ENCODE measurements at regions not wholly inside any gene's neighbourhood (a gene's known extent, or its start where the extent isn't known, plus 50 kb on each side); places are given as distances from the start of the nearest gene placed in this dataset.

- no peak for ATAC-seq
- no peaks in the 10 kb centered on the region for H3K36me3 Mint-ChIP-seq
- peaks cover 0 to 12% (median 7%) of the 10 kb centered on the region in 5 donors for H3K27me3 Mint-ChIP-seq
- no peaks in the 10 kb centered on the region for H3K9me3 Mint-ChIP-seq
- H3K27ac ChIP-seq (ENCODE audit: low read depth, low read length) = no peak overlapping the region
- ChIA-PET POLR2A (no interaction called here), CTCF (no interaction called here)
- no peak overlapping the region for H3K4me3 Mint-ChIP-seq
- intact Hi-C loops (cut with micrococcal nuclease) = no loop called here
- H3K9me3 ChIP-seq (ENCODE audit: control insufficient read depth in 2 of 3, low read length in 3 of 3) = no peaks in the 10 kb centered on the region
- H3K4me1 Mint-ChIP-seq = peaks cover 0 to 4% (median 0%) of the 10 kb centered on the region in 7 donors
- H3K27me3 ChIP-seq (ENCODE audit: control insufficient read depth in 2 of 2, insufficient read depth in 2 of 2, low read length in 2 of 2) = no peaks in the 10 kb centered on the region
- no peaks in the 10 kb centered on the region for H3K4me1 ChIP-seq (ENCODE audit: control insufficient read depth in 2 of 2, insufficient read depth in 2 of 2, low read length in 2 of 2)
- no peak for DNase-seq
- no peak overlapping the region for H3K27ac Mint-ChIP-seq
- no peak overlapping the region for H3K4me3 ChIP-seq (ENCODE audit: low read length)
- no peaks in the 10 kb centered on the region for H3K36me3 ChIP-seq (ENCODE audit: control insufficient read depth in 2 of 3, insufficient read depth in 3 of 3, low read length in 3 of 3)
Measured at GRCh38 chr1:98073823-98074222, 153.0 kb upstream of the DPYD start.

- Mint-ChIP-seq H3K4me1 (peaks cover 0 to 4% (median 0%) of the 10 kb centered on the region in 7 donors), H3K36me3 (no peaks in the 10 kb centered on the region), H3K27ac (no peak overlapping the region), H3K4me3 (no peak overlapping the region), H3K27me3 (peaks cover 3 to 14% (median 7%) of the 10 kb centered on the region in 5 donors), H3K9me3 (no peaks in the 10 kb centered on the region)
- ATAC-seq (no peak), DNase-seq (no peak)
- POLR2A ChIA-PET = no interaction called here
- intact Hi-C loops (cut with micrococcal nuclease) = no loop called here
- Histone ChIP-seq H3K9me3 (ENCODE audit: control insufficient read depth in 2 of 3, low read length in 3 of 3) (no peaks in the 10 kb centered on the region), H3K4me3 (ENCODE audit: low read length) (no peak overlapping the region), H3K36me3 (ENCODE audit: control insufficient read depth in 2 of 3, insufficient read depth in 3 of 3, low read length in 3 of 3) (no peaks in the 10 kb centered on the region), H3K4me1 (ENCODE audit: control insufficient read depth in 2 of 2, insufficient read depth in 2 of 2, low read length in 2 of 2) (no peaks in the 10 kb centered on the region), H3K27me3 (ENCODE audit: control insufficient read depth in 2 of 2, insufficient read depth in 2 of 2, low read length in 2 of 2) (no peaks in the 10 kb centered on the region), H3K27ac (ENCODE audit: low read depth, low read length) (no peak overlapping the region)
- CTCF ChIA-PET = no interaction called here
Measured at GRCh38 chr1:98073106-98073505, 152.3 kb upstream of the DPYD start.

- no peak overlapping the region for H3K4me3 ChIP-seq (ENCODE audit: low read length)
- H3K36me3 Mint-ChIP-seq = no peaks in the 10 kb centered on the region
- H3K27me3 ChIP-seq (ENCODE audit: control insufficient read depth in 2 of 2, insufficient read depth in 2 of 2, low read length in 2 of 2) = no peaks in the 10 kb centered on the region
- H3K4me1 Mint-ChIP-seq = peaks cover 0 to 4% (median 0%) of the 10 kb centered on the region in 7 donors
- no peaks in the 10 kb centered on the region for H3K36me3 ChIP-seq (ENCODE audit: control insufficient read depth in 2 of 3, insufficient read depth in 3 of 3, low read length in 3 of 3)
- H3K27me3 Mint-ChIP-seq = peaks cover 5 to 17% (median 8%) of the 10 kb centered on the region in 5 donors
- H3K27ac ChIP-seq (ENCODE audit: low read depth, low read length) = no peak overlapping the region
- CTCF ChIA-PET = no interaction called here
- no peaks in the 10 kb centered on the region for H3K9me3 Mint-ChIP-seq
- intact Hi-C loops (cut with micrococcal nuclease) = no loop called here
- H3K9me3 ChIP-seq (ENCODE audit: control insufficient read depth in 2 of 3, low read length in 3 of 3) = no peaks in the 10 kb centered on the region
- no peak for DNase-seq
- POLR2A ChIA-PET = no interaction called here
- H3K4me3 Mint-ChIP-seq = no peak overlapping the region
- H3K27ac Mint-ChIP-seq = no peak overlapping the region
- ATAC-seq = no peak
- H3K4me1 ChIP-seq (ENCODE audit: control insufficient read depth in 2 of 2, insufficient read depth in 2 of 2, low read length in 2 of 2) = no peaks in the 10 kb centered on the region
Measured at GRCh38 chr1:98072047-98072446, 151.2 kb upstream of the DPYD start.

GRCh38 chr1:98068016-98068415 is 147.2 kb upstream of the DPYD start:
- peaks cover 14 to 22% (median 20%) of the 10 kb centered on the region in 5 donors for H3K27me3 Mint-ChIP-seq

GRCh38 chr1:98066911-98067310 is 146.1 kb upstream of the DPYD start:
- Mint-ChIP-seq H3K4me1 (no peaks in the 10 kb centered on the region), H3K36me3 (no peaks in the 10 kb centered on the region), H3K4me3 (no peak overlapping the region), H3K9me3 (no peaks in the 10 kb centered on the region), H3K27ac (no peak overlapping the region), H3K27me3 (peaks cover 11 to 27% (median 19%) of the 10 kb centered on the region in 5 donors)
- H3K9me3 ChIP-seq (ENCODE audit: control insufficient read depth in 2 of 3, low read length in 3 of 3) = no peaks in the 10 kb centered on the region
- H3K4me3 ChIP-seq (ENCODE audit: low read length) = no peak overlapping the region
- H3K4me1 ChIP-seq (ENCODE audit: control insufficient read depth in 2 of 2, insufficient read depth in 2 of 2, low read length in 2 of 2) = no peaks in the 10 kb centered on the region
- intact Hi-C loops (cut with micrococcal nuclease) = no loop called here
- H3K36me3 ChIP-seq (ENCODE audit: control insufficient read depth in 2 of 3, insufficient read depth in 3 of 3, low read length in 3 of 3) = no peaks in the 10 kb centered on the region
- no peak for DNase-seq
- ChIA-PET POLR2A (no interaction called here), CTCF (no interaction called here)
- ATAC-seq = no peak
- H3K27ac ChIP-seq (ENCODE audit: low read depth, low read length) = no peak overlapping the region
- peaks cover 0 to 3% of the 10 kb centered on the region in 2 donors for H3K27me3 ChIP-seq (ENCODE audit: control insufficient read depth in 2 of 2, insufficient read depth in 2 of 2, low read length in 2 of 2)

More at GRCh38 chr1:98068016-98068415, 147.2 kb upstream of the DPYD start:
- Mint-ChIP-seq H3K9me3 (no peaks in the 10 kb centered on the region), H3K27ac (no peak overlapping the region), H3K4me3 (no peak overlapping the region), H3K36me3 (no peaks in the 10 kb centered on the region), H3K4me1 (no peaks in the 10 kb centered on the region)
- ChIA-PET POLR2A (no interaction called here), CTCF (no interaction called here)
- Histone ChIP-seq H3K9me3 (ENCODE audit: control insufficient read depth in 2 of 3, low read length in 3 of 3) (no peaks in the 10 kb centered on the region), H3K4me3 (ENCODE audit: low read length) (no peak overlapping the region), H3K36me3 (ENCODE audit: control insufficient read depth in 2 of 3, insufficient read depth in 3 of 3, low read length in 3 of 3) (no peaks in the 10 kb centered on the region), H3K27ac (ENCODE audit: low read depth, low read length) (no peak overlapping the region), H3K4me1 (ENCODE audit: control insufficient read depth in 2 of 2, insufficient read depth in 2 of 2, low read length in 2 of 2) (no peaks in the 10 kb centered on the region), H3K27me3 (ENCODE audit: control insufficient read depth in 2 of 2, insufficient read depth in 2 of 2, low read length in 2 of 2) (peaks cover 0 to 3% of the 10 kb centered on the region in 2 donors)
- ATAC-seq (no peak), DNase-seq (no peak)
- intact Hi-C loops (cut with micrococcal nuclease) = no loop called here

- H3K4me3 ChIP-seq (ENCODE audit: low read length) = no peak overlapping the region
- H3K27me3 Mint-ChIP-seq = peaks cover 40 to 53% (median 48%) of the 10 kb centered on the region in 5 donors
Measured at GRCh38 chr1:98059620-98060019, 138.8 kb upstream of the DPYD start.

GRCh38 chr1:98058676-98059075 is 137.8 kb upstream of the DPYD start:
- no peak overlapping the region for H3K4me3 Mint-ChIP-seq
- no peak overlapping the region for H3K27ac Mint-ChIP-seq
- peaks cover 2 to 6% (median 4%) of the 10 kb centered on the region in 7 donors for H3K4me1 Mint-ChIP-seq
- Histone ChIP-seq H3K4me3 (ENCODE audit: low read length) (no peak overlapping the region), H3K27me3 (ENCODE audit: control insufficient read depth in 2 of 2, insufficient read depth in 2 of 2, low read length in 2 of 2) (peaks cover 0 to 13% of the 10 kb centered on the region in 2 donors), H3K9me3 (ENCODE audit: control insufficient read depth in 2 of 3, low read length in 3 of 3) (no peaks in the 10 kb centered on the region), H3K4me1 (ENCODE audit: control insufficient read depth in 2 of 2, insufficient read depth in 2 of 2, low read length in 2 of 2) (peaks cover 2 to 7% of the 10 kb centered on the region in 2 donors), H3K36me3 (ENCODE audit: control insufficient read depth in 2 of 3, insufficient read depth in 3 of 3, low read length in 3 of 3) (no peaks in the 10 kb centered on the region), H3K27ac (ENCODE audit: low read depth, low read length) (no peak overlapping the region)
- POLR2A ChIA-PET = no interaction called here
- DNase-seq (no peak), ATAC-seq (no peak)
- H3K27me3 Mint-ChIP-seq = peaks cover 45 to 56% (median 54%) of the 10 kb centered on the region in 5 donors
- no peaks in the 10 kb centered on the region for H3K36me3 Mint-ChIP-seq
- no peaks in the 10 kb centered on the region for H3K9me3 Mint-ChIP-seq
- intact Hi-C loops (cut with micrococcal nuclease) = loop anchor here (10.0 kb wide), 2 partner anchors 604 to 1334 kb away; partner anchors contain the start of gene PTBP2 (in 1 of the 2)
- CTCF ChIA-PET = no interaction called here

More at GRCh38 chr1:98059620-98060019, 138.8 kb upstream of the DPYD start:
- ATAC-seq = no peak
- Histone ChIP-seq H3K4me1 (ENCODE audit: control insufficient read depth in 2 of 2, insufficient read depth in 2 of 2, low read length in 2 of 2) (no peaks in the 10 kb centered on the region), H3K36me3 (ENCODE audit: control insufficient read depth in 2 of 3, insufficient read depth in 3 of 3, low read length in 3 of 3) (no peaks in the 10 kb centered on the region), H3K27ac (ENCODE audit: low read depth, low read length) (no peak overlapping the region), H3K9me3 (ENCODE audit: control insufficient read depth in 2 of 3, low read length in 3 of 3) (no peaks in the 10 kb centered on the region), H3K27me3 (ENCODE audit: control insufficient read depth in 2 of 2, insufficient read depth in 2 of 2, low read length in 2 of 2) (peaks cover 0 to 6% of the 10 kb centered on the region in 2 donors)
- H3K9me3 Mint-ChIP-seq = no peaks in the 10 kb centered on the region
- DNase-seq = no peak
- intact Hi-C loops (cut with micrococcal nuclease) = loop anchor here (10.0 kb wide), 2 partner anchors 605 to 1335 kb away; partner anchors contain the start of gene PTBP2 (in 1 of the 2)
- peaks cover 0 to 1% (median under 1%) of the 10 kb centered on the region in 7 donors for H3K4me1 Mint-ChIP-seq
- POLR2A ChIA-PET = no interaction called here
- CTCF ChIA-PET = interaction anchor here (0.5 kb wide), 1 partner anchor 1093 kb away, joined by 3 read pairs; no protein-coding TSS in a partner anchor
- no peak overlapping the region for H3K27ac Mint-ChIP-seq
- no peak overlapping the region for H3K4me3 Mint-ChIP-seq
- H3K36me3 Mint-ChIP-seq = no peaks in the 10 kb centered on the region

Measured in naive thymus-derived CD4-positive, alpha-beta T cell (primary cell).